ENCODE measurements at regions not wholly inside any gene's neighbourhood (a gene's known extent, or its start where the extent isn't known, plus 50 kb on each side); places are given as distances from the start of the nearest gene placed in this dataset.

DNA sequence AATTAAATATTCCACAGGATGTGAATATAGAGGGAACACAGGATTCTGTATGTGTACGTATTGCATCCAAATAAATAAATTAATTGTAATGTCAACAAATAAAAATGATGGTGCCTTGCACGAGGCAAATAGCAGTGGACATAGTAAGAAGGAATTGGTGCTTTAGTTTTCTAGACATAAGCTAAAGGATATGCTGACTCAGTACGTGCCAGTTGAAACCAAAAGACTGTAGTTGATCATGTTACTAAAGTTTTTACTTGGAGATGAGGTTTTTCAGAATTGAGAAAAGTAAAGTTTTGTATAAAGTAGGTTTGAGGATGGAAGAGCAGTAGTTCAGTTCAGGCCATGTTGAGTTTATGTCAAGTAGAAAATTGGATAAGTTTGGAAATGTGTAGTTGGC lies 807.2 kb downstream of the SLC16A7 start:
- no peak overlapping the region for H3K4me3 ChIP-seq (ENCODE audit: low read depth, low read length, poor library complexity, severe bottlenecking)
- no peaks in the 10 kb centered on the region for H3K36me3 ChIP-seq (ENCODE audit: insufficient read depth, low read length)
- H2AFZ ChIP-seq (ENCODE audit: low read length), result no peak overlapping the region
- no peak overlapping the region for H3K27ac ChIP-seq (ENCODE audit: low read depth, low read length, poor library complexity, severe bottlenecking)
- CTCF ChIA-PET (ENCODE audit: unreplicated experiment), result no interaction called here
- H3K4me2 ChIP-seq (ENCODE audit: low read length), result no peak overlapping the region
- H4K20me1 ChIP-seq (ENCODE audit: insufficient read depth, low read length), result no peaks in the 10 kb centered on the region
- no peaks in the 10 kb centered on the region for H3K9me2 ChIP-seq (ENCODE audit: insufficient read depth, low read length)
- BruUV-seq (replicated peaks), result no TSS peak
- H3K79me2 ChIP-seq (ENCODE audit: insufficient read depth, low read depth, low read length), result no peaks in the 10 kb centered on the region
- POLR2A ChIA-PET, result no interaction called here
- intact Hi-C loops (cut with micrococcal nuclease; ENCODE audit: unreplicated experiment), result no loop called here
- H3K4me1 ChIP-seq (ENCODE audit: insufficient read depth, low read length, poor library complexity, severe bottlenecking), result no peaks in the 10 kb centered on the region
- no peaks in the 10 kb centered on the region for H3K9me3 ChIP-seq (ENCODE audit: low read length)
- DNase-seq (ENCODE audit: low spot score), result no peak
- no peak for TF ChIP-seq EZH2phosphoT487 (IDR thresholded peaks at IDR 0.05; ENCODE audit: borderline replicate concordance, low read depth, low read length)
- TF ChIP-seq CTCF (conservative IDR thresholded peaks at IDR 0.05; ENCODE audit: low read length), result no peak

GRCh38 chr12:60415351-60415750 lies 819.5 kb downstream of the SLC16A7 start:
- ChIA-PET CTCF (ENCODE audit: unreplicated experiment) (no interaction called here), POLR2A (interaction anchor here (0.6 kb wide), 1 partner anchor 9 kb away, joined by 3 read pairs; no protein-coding TSS in a partner anchor)
- no peaks in the 10 kb centered on the region for H3K79me2 ChIP-seq (ENCODE audit: insufficient read depth, low read depth, low read length)
- H3K4me1 ChIP-seq (ENCODE audit: insufficient read depth, low read length, poor library complexity, severe bottlenecking), result no peaks in the 10 kb centered on the region
- no TSS peak for BruUV-seq (replicated peaks)
- no peak overlapping the region for H3K4me2 ChIP-seq (ENCODE audit: low read length)
- no peaks in the 10 kb centered on the region for H3K36me3 ChIP-seq (ENCODE audit: insufficient read depth, low read length)
- H3K4me3 ChIP-seq (ENCODE audit: low read depth, low read length, poor library complexity, severe bottlenecking), result no peak overlapping the region
- H3K9me3 ChIP-seq (ENCODE audit: low read length), result no peaks in the 10 kb centered on the region
- no peaks in the 10 kb centered on the region for H3K9me2 ChIP-seq (ENCODE audit: insufficient read depth, low read length)
- H4K20me1 ChIP-seq (ENCODE audit: insufficient read depth, low read length), result no peaks in the 10 kb centered on the region
- H2AFZ ChIP-seq (ENCODE audit: low read length), result no peak overlapping the region
- intact Hi-C loops (cut with micrococcal nuclease; ENCODE audit: unreplicated experiment), result no loop called here
- no peak for DNase-seq (ENCODE audit: low spot score)
- TF ChIP-seq EZH2phosphoT487 (IDR thresholded peaks at IDR 0.05; ENCODE audit: borderline replicate concordance, low read depth, low read length) (no peak), CTCF (conservative IDR thresholded peaks at IDR 0.05; ENCODE audit: low read length) (no peak)
- no peak overlapping the region for H3K27ac ChIP-seq (ENCODE audit: low read depth, low read length, poor library complexity, severe bottlenecking)

DNA sequence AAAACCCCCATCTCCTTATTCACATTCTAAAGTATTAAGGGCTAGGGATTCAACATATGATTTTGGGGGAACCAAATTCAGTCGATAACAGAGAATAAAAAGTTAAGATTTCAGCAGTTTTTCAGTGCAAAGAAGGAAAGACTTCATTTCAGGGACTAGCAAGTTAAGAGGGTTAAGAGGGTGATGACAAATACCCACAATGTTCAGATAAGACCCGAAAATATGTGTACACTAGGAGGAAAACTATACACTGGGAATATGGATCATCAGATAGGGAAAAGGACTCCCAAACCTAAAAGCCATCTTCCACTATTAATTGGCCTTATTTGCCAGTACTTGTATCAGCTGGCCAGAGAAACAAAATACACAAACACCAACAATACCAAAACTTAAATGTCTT lies 824.2 kb downstream of the SLC16A7 start:
- no peaks in the 10 kb centered on the region for H3K79me2 ChIP-seq (ENCODE audit: insufficient read depth, low read depth, low read length)
- no peak for DNase-seq (ENCODE audit: low spot score)
- no peaks in the 10 kb centered on the region for H3K36me3 ChIP-seq (ENCODE audit: insufficient read depth, low read length)
- intact Hi-C loops (cut with micrococcal nuclease; ENCODE audit: unreplicated experiment), result no loop called here
- no peak overlapping the region for H3K4me3 ChIP-seq (ENCODE audit: low read depth, low read length, poor library complexity, severe bottlenecking)
- ChIA-PET CTCF (ENCODE audit: unreplicated experiment) (no interaction called here), POLR2A (no interaction called here)
- no peak for TF ChIP-seq EZH2phosphoT487 (IDR thresholded peaks at IDR 0.05; ENCODE audit: borderline replicate concordance, low read depth, low read length)
- no peak for TF ChIP-seq CTCF (conservative IDR thresholded peaks at IDR 0.05; ENCODE audit: low read length)
- BruUV-seq (replicated peaks), result no TSS peak
- H3K4me2 ChIP-seq (ENCODE audit: low read length), result no peak overlapping the region
- H3K9me2 ChIP-seq (ENCODE audit: insufficient read depth, low read length), result no peaks in the 10 kb centered on the region
- H3K4me1 ChIP-seq (ENCODE audit: insufficient read depth, low read length, poor library complexity, severe bottlenecking), result no peaks in the 10 kb centered on the region
- H3K27ac ChIP-seq (ENCODE audit: low read depth, low read length, poor library complexity, severe bottlenecking), result no peak overlapping the region
- no peaks in the 10 kb centered on the region for H3K9me3 ChIP-seq (ENCODE audit: low read length)
- H2AFZ ChIP-seq (ENCODE audit: low read length), result no peak overlapping the region
- no peaks in the 10 kb centered on the region for H4K20me1 ChIP-seq (ENCODE audit: insufficient read depth, low read length)

Measured in OCI-LY7 (cell line).